Neutrophil (primary cell): ENCODE measurements at regions not wholly inside any gene's neighbourhood (a gene's known extent, or its start where the extent isn't known, plus 50 kb on each side); places are given as distances from the start of the nearest gene placed in this dataset.
"Not testable (repeated sequence)": the region's sequence is repeated elsewhere in the genome, so short reads cannot be mapped to it uniquely, and the experiment has no call there.

ENCODE experiments used
- H3K27ac ChIP-seq: fragments of 200-600 bp; sonication (generic); 2 replicates; pipeline ENCODE4 v1.5.1; 2016; ENCODE audit warnings: mild to moderate bottlenecking, moderate library complexity
- H3K27me3 ChIP-seq: fragments of 200-600 bp; sonication (generic); 2 replicates; pipeline ENCODE4 v1.6.0; 2016; ENCODE audit warnings: mild to moderate bottlenecking
- H3K36me3 ChIP-seq: fragments of 200-600 bp; sonication (generic); 2 replicates; pipeline ENCODE4 v1.5.1; 2017
- H3K4me1 ChIP-seq, 2 experiments: fragments of 200-600 bp in 1 of 2; sonication (generic) in 1 of 2; 1 replicate in 1 of 2; 2 replicates in 1 of 2; pipeline versions ENCODE4 v1.5.1 to v1.6.1; 2013 to 2016; ENCODE audit warnings: low read depth in 1 of 2, low read length in 1 of 2, mild to moderate bottlenecking in 1 of 2, moderate library complexity in 1 of 2; ENCODE audit not compliant: control insufficient read depth in 1 of 2, insufficient read depth in 1 of 2
- H3K4me3 ChIP-seq, 2 experiments: fragments of 200-600 bp in 1 of 2; sonication (generic) in 1 of 2; 1 replicate in 1 of 2; 2 replicates in 1 of 2; pipeline ENCODE4 v1.5.1; 2013 to 2016; ENCODE audit warnings: low read depth in 1 of 2, low read length in 1 of 2, mild to moderate bottlenecking in 1 of 2, moderate library complexity in 1 of 2
- H3K9me3 ChIP-seq: fragments of 200-600 bp; sonication (generic); 2 replicates; pipeline ENCODE4 v1.5.1; 2016
- CTCF ChIP-seq: fragments of 200-600 bp; sonication (generic); IDR thresholded peaks from 2 replicates; pipeline ENCODE4 v1.5.1; 2016; ENCODE audit warnings: antibody characterized with exemption

- no peak for TF ChIP-seq CTCF
- no peaks in the 10 kb centered on the region for H3K36me3 ChIP-seq
- H3K9me3 ChIP-seq, result no peaks in the 10 kb centered on the region
- H3K27ac ChIP-seq, result no peak overlapping the region
- H3K4me3 ChIP-seq, result no peak overlapping the region
- no peaks in the 10 kb centered on the region for H3K4me1 ChIP-seq
- H3K27me3 ChIP-seq, result no peaks in the 10 kb centered on the region
These were observed 86.8 kb downstream of the HLX start for GRCh38 chr1:220966041-220966440.

GRCh38 chr1:220966473-220966872 is 87.2 kb downstream of the HLX start:
- no peaks in the 10 kb centered on the region for H3K36me3 ChIP-seq
- no peak for TF ChIP-seq CTCF
- H3K27me3 ChIP-seq, result no peaks in the 10 kb centered on the region
- no peak overlapping the region for H3K27ac ChIP-seq
- H3K9me3 ChIP-seq, result no peaks in the 10 kb centered on the region
- H3K4me3 ChIP-seq, result no peak overlapping the region
- H3K4me1 ChIP-seq, result no peaks in the 10 kb centered on the region

GRCh38 chr1:220966881-220967611 is 87.8 kb downstream of the HLX start:
- no peaks in the 10 kb centered on the region for H3K36me3 ChIP-seq
- H3K9me3 ChIP-seq, result no peaks in the 10 kb centered on the region
- no peak overlapping the region for H3K27ac ChIP-seq
- no peaks in the 10 kb centered on the region for H3K4me1 ChIP-seq
- no peak overlapping the region for H3K4me3 ChIP-seq
- no peaks in the 10 kb centered on the region for H3K27me3 ChIP-seq
- no peak for TF ChIP-seq CTCF

GRCh38 chr1:220967911-220968310 is 88.7 kb downstream of the HLX start:
- no peak overlapping the region for H3K27ac ChIP-seq
- H3K9me3 ChIP-seq, result no peaks in the 10 kb centered on the region
- H3K27me3 ChIP-seq, result no peaks in the 10 kb centered on the region
- H3K4me3 ChIP-seq, result no peak overlapping the region
- H3K4me1 ChIP-seq, result no peaks in the 10 kb centered on the region
- H3K36me3 ChIP-seq, result no peaks in the 10 kb centered on the region
- TF ChIP-seq CTCF, result no peak

GRCh38 chr1:220969281-220969680 is 90.0 kb downstream of the HLX start:
- H3K36me3 ChIP-seq, H3K4me1 ChIP-seq, H3K27me3 ChIP-seq, H3K4me3 ChIP-seq, H3K27ac ChIP-seq, H3K9me3 ChIP-seq: not testable (repeated sequence)

GRCh38 chr1:220970311-220970710 is 91.1 kb downstream of the HLX start:
- H3K27me3 ChIP-seq, result no peaks in the 10 kb centered on the region
- no peaks in the 10 kb centered on the region for H3K4me1 ChIP-seq
- TF ChIP-seq CTCF, result no peak
- H3K36me3 ChIP-seq, result no peaks in the 10 kb centered on the region
- H3K9me3 ChIP-seq, result no peaks in the 10 kb centered on the region
- no peak overlapping the region for H3K4me3 ChIP-seq
- H3K27ac ChIP-seq, result no peak overlapping the region
